ENCODE measurements at regions not wholly inside any gene's neighbourhood (a gene's known extent, or its start where the extent isn't known, plus 50 kb on each side); places are given as distances from the start of the nearest gene placed in this dataset.

GRCh38 chr20:53645582-53645897 is 51.9 kb upstream of the ZNF217 start:
- no peak for TF ChIP-seq POLR2A (IDR thresholded peaks at IDR 0.05; ENCODE audit: low read depth, low read length)
- no peak for TF ChIP-seq POLR2AphosphoS5 (IDR thresholded peaks at IDR 0.05; ENCODE audit: low read depth, low read length)
- no peak for TF ChIP-seq SPI1 (IDR thresholded peaks at IDR 0.05; ENCODE audit: low read depth, low read length)
- TF ChIP-seq TAF1 (IDR thresholded peaks at IDR 0.05; ENCODE audit: low read depth, low read length), result no peak
